LoVo (cell line): ENCODE measurements at regions not wholly inside any gene's neighbourhood (a gene's known extent, or its start where the extent isn't known, plus 50 kb on each side); places are given as distances from the start of the nearest gene placed in this dataset.

ENCODE experiments used
- DNase-seq: peaks from one replicate; pipeline ENCODE4 v3.0.0-alpha.2; 2016; ENCODE audit warnings: low spot score

GRCh38 chr1:239829535-239829934 is 262.1 kb upstream of the FMN2 start:
- DNase-seq: no peak

GRCh38 chr1:239831577-239832355 is 259.9 kb upstream of the FMN2 start:
- DNase-seq: no peak

- DNase-seq: no peak
These were observed 258.0 kb upstream of the FMN2 start for GRCh38 chr1:239833723-239834122.

- DNase-seq: no peak
These were observed 255.7 kb upstream of the FMN2 start for GRCh38 chr1:239835946-239836440.

GRCh38 chr1:239840336-239840735 is 251.3 kb upstream of the FMN2 start:
- no peak for DNase-seq

GRCh38 chr1:239840790-239841189 is 250.9 kb upstream of the FMN2 start:
- DNase-seq: no peak

- no peak for DNase-seq
These were observed 250.1 kb upstream of the FMN2 start for GRCh38 chr1:239841631-239842030.

- no peak for DNase-seq
These were observed 248.1 kb upstream of the FMN2 start for GRCh38 chr1:239843541-239843940.

- no peak for DNase-seq
These were observed 246.8 kb upstream of the FMN2 start for GRCh38 chr1:239844833-239845232.

GRCh38 chr1:239854922-239855321 is 236.8 kb upstream of the FMN2 start:
- DNase-seq: no peak

GRCh38 chr1:239856067-239856466 is 235.6 kb upstream of the FMN2 start:
- no peak for DNase-seq

GRCh38 chr1:239856924-239857323 is 234.8 kb upstream of the FMN2 start:
- no peak for DNase-seq

- DNase-seq: peak; percentile 15
These were observed 233.6 kb upstream of the FMN2 start for GRCh38 chr1:239858057-239858456.

GRCh38 chr1:239858529-239858928 is 233.2 kb upstream of the FMN2 start:
- DNase-seq: no peak

GRCh38 chr1:239861985-239862384 is 229.7 kb upstream of the FMN2 start:
- DNase-seq: no peak

GRCh38 chr1:239868058-239868832 is 223.4 kb upstream of the FMN2 start:
- DNase-seq: no peak

- no peak for DNase-seq
These were observed 221.5 kb upstream of the FMN2 start for GRCh38 chr1:239870194-239870593.

- no peak for DNase-seq
These were observed 219.1 kb upstream of the FMN2 start for GRCh38 chr1:239872626-239873025.

GRCh38 chr1:239874831-239875230 is 216.9 kb upstream of the FMN2 start:
- no peak for DNase-seq

- no peak for DNase-seq
These were observed 212.1 kb upstream of the FMN2 start for GRCh38 chr1:239879321-239880170.

- DNase-seq: no peak
These were observed 208.7 kb upstream of the FMN2 start for GRCh38 chr1:239882967-239883366.

GRCh38 chr1:239884796-239885195 is 206.9 kb upstream of the FMN2 start:
- no peak for DNase-seq
